Thymus (tissue), 11 donors: ENCODE measurements at regions not wholly inside any gene's neighbourhood (a gene's known extent, or its start where the extent isn't known, plus 50 kb on each side); places are given as distances from the start of the nearest gene placed in this dataset.

ENCODE experiments used
- DNase-seq, 9 donors: peaks; one replicate each; pipeline ENCODE4 v3.0.0-alpha.2; 2013; ENCODE audit warnings: low spot score in 9 of 9, low read depth in 6 of 9, missing footprints in 1 of 9
- H3K27ac ChIP-seq, 2 donors: one replicate each; pipeline ENCODE4 v1.5.1; 2013; ENCODE audit warnings: control low read depth in 1 of 2, low read depth in 1 of 2, low read length in 1 of 2, mild to moderate bottlenecking in 1 of 2, moderate library complexity in 1 of 2
- H3K27me3 ChIP-seq, 2 donors: one replicate each; pipeline ENCODE4 v1.5.1; 2013; ENCODE audit warnings: low read length in 1 of 2; ENCODE audit not compliant: control insufficient read depth in 2 of 2, insufficient read depth in 1 of 2
- H3K36me3 ChIP-seq, 2 donors: one replicate each; pipeline ENCODE4 v1.5.1; 2013; ENCODE audit warnings: low read length in 1 of 2, mild to moderate bottlenecking in 1 of 2, moderate library complexity in 1 of 2; ENCODE audit not compliant: control insufficient read depth in 2 of 2, insufficient read depth in 2 of 2
- H3K4me1 ChIP-seq, 2 donors: one replicate each; pipeline ENCODE4 v1.5.1; 2013; ENCODE audit warnings: low read length in 2 of 2; ENCODE audit not compliant: control insufficient read depth in 2 of 2, insufficient read depth in 2 of 2
- H3K4me3 ChIP-seq, 2 donors: one replicate each; pipeline ENCODE4 v1.5.1; 2013; ENCODE audit warnings: low read length in 2 of 2, control low read depth in 1 of 2, mild to moderate bottlenecking in 1 of 2
- H3K9me3 ChIP-seq, 2 donors: one replicate each; pipeline ENCODE4 v1.5.1; 2013; ENCODE audit warnings: low read length in 1 of 2, mild to moderate bottlenecking in 1 of 2; ENCODE audit not compliant: control insufficient read depth in 2 of 2, insufficient read depth in 1 of 2
- WGBS: extraction: QIAGEN DNeasy Blood & Tissue Kit; methylation state at CpG from one replicate; pipeline ENCODE4 v1.1.7; 2013; 5-methylcytosine and 5-hydroxymethylcytosine counted together
- donor health status: healthy.

GRCh38 chr5:96232602-96233001 lies 200.4 kb downstream of the PCSK1 start:
- DNase-seq: no peak
- no peaks in the 10 kb centered on the region for H3K27me3 ChIP-seq
- H3K27ac ChIP-seq: no peak overlapping the region
- H3K9me3 ChIP-seq: no peaks in the 10 kb centered on the region
- H3K4me1 ChIP-seq: no peaks in the 10 kb centered on the region
- no peak overlapping the region for H3K4me3 ChIP-seq
- H3K36me3 ChIP-seq: no peaks in the 10 kb centered on the region

GRCh38 chr5:96229188-96229587 lies 203.9 kb downstream of the PCSK1 start:
- WGBS: 95% methylated on average over 3 of the region's 3 CpGs
- no peak for DNase-seq
- Histone ChIP-seq H3K9me3 (no peaks in the 10 kb centered on the region), H3K4me1 (no peaks in the 10 kb centered on the region), H3K36me3 (no peaks in the 10 kb centered on the region), H3K27me3 (no peaks in the 10 kb centered on the region), H3K4me3 (no peak overlapping the region), H3K27ac (no peak overlapping the region)

- no peaks in the 10 kb centered on the region for H3K4me1 ChIP-seq
- DNase-seq: no peak
- no peaks in the 10 kb centered on the region for H3K9me3 ChIP-seq
- no peak overlapping the region for H3K4me3 ChIP-seq
- no peaks in the 10 kb centered on the region for H3K36me3 ChIP-seq
- no peak overlapping the region for H3K27ac ChIP-seq
- WGBS: 94% methylated on average over 3 of the region's 3 CpGs
- H3K27me3 ChIP-seq: no peaks in the 10 kb centered on the region
These were observed 204.6 kb downstream of the PCSK1 start for GRCh38 chr5:96228408-96228807.

GRCh38 chr5:96227957-96228356 lies 205.1 kb downstream of the PCSK1 start:
- no peaks in the 10 kb centered on the region for H3K4me1 ChIP-seq
- WGBS: 93% methylated on average over 4 of the region's 4 CpGs
- no peak overlapping the region for H3K27ac ChIP-seq
- no peaks in the 10 kb centered on the region for H3K9me3 ChIP-seq
- no peaks in the 10 kb centered on the region for H3K27me3 ChIP-seq
- H3K4me3 ChIP-seq: no peak overlapping the region
- no peaks in the 10 kb centered on the region for H3K36me3 ChIP-seq
- no peak for DNase-seq

- Histone ChIP-seq H3K4me3 (no peak overlapping the region), H3K4me1 (no peaks in the 10 kb centered on the region), H3K27me3 (no peaks in the 10 kb centered on the region), H3K27ac (no peak overlapping the region), H3K36me3 (no peaks in the 10 kb centered on the region), H3K9me3 (no peaks in the 10 kb centered on the region)
- no peak for DNase-seq
- WGBS: 94% methylated on average over 6 of the region's 6 CpGs
These were observed 206.0 kb downstream of the PCSK1 start for GRCh38 chr5:96226941-96227552.

GRCh38 chr5:96222129-96222528 lies 210.9 kb downstream of the PCSK1 start:
- WGBS: 96% methylated on average over 2 of the region's 2 CpGs
- Histone ChIP-seq H3K27me3 (no peaks in the 10 kb centered on the region), H3K27ac (no peak overlapping the region), H3K9me3 (no peaks in the 10 kb centered on the region), H3K36me3 (no peaks in the 10 kb centered on the region), H3K4me1 (no peaks in the 10 kb centered on the region), H3K4me3 (no peak overlapping the region)
- DNase-seq: no peak

- H3K36me3 ChIP-seq: no peaks in the 10 kb centered on the region
- H3K4me3 ChIP-seq: no peak overlapping the region
- H3K9me3 ChIP-seq: no peaks in the 10 kb centered on the region
- H3K27me3 ChIP-seq: no peaks in the 10 kb centered on the region
- no peak for DNase-seq
- no peak overlapping the region for H3K27ac ChIP-seq
- WGBS: 87% methylated on average over 4 of the region's 4 CpGs
- H3K4me1 ChIP-seq: no peaks in the 10 kb centered on the region
These were observed 212.2 kb downstream of the PCSK1 start for GRCh38 chr5:96220610-96221390.

GRCh38 chr5:96219580-96220281 lies 213.3 kb downstream of the PCSK1 start:
- H3K36me3 ChIP-seq: no peaks in the 10 kb centered on the region
- H3K27ac ChIP-seq: no peak overlapping the region
- WGBS: 89% methylated on average over 4 of the region's 4 CpGs
- no peak overlapping the region for H3K4me3 ChIP-seq
- H3K4me1 ChIP-seq: no peaks in the 10 kb centered on the region
- H3K27me3 ChIP-seq: no peaks in the 10 kb centered on the region
- no peak for DNase-seq
- H3K9me3 ChIP-seq: no peaks in the 10 kb centered on the region

- WGBS: 79% methylated on average over 3 of the region's 3 CpGs
- Histone ChIP-seq H3K27me3 (no peaks in the 10 kb centered on the region), H3K27ac (no peak overlapping the region), H3K4me1 (no peaks in the 10 kb centered on the region), H3K36me3 (no peaks in the 10 kb centered on the region), H3K4me3 (no peak overlapping the region), H3K9me3 (no peaks in the 10 kb centered on the region)
- DNase-seq: no peak
These were observed 214.4 kb downstream of the PCSK1 start for GRCh38 chr5:96218653-96219052.
